T-cell (primary cell): ENCODE measurements at regions not wholly inside any gene's neighbourhood (a gene's known extent, or its start where the extent isn't known, plus 50 kb on each side); places are given as distances from the start of the nearest gene placed in this dataset.

Experiments
- ATAC-seq, 4 experiments: fragments of 200-7000 bp in 3 of 4; fragments of 150-1000 bp in 1 of 4; cut with Tn5 transposase; replicated peaks in 1 of 4; 1 replicate in 3 of 4; 2 replicates in 1 of 4; pipeline ENCODE4 v1.10.0; 2021; ENCODE audit warnings: moderate library complexity in 3 of 4, mild to moderate bottlenecking in 2 of 4, moderate number of reproducible peaks in 1 of 4
- CTCF ChIA-PET, 2 donors: fragments of 300-600 bp; sonication (Branson Sonifier 250); formaldehyde crosslinking; loops; one replicate each; lab custom pipeline; 2022; ENCODE audit warnings: antibody characterized with exemption in 2 of 2; lab: Charles Lee
- POLR2A ChIA-PET, 2 donors: fragments of 300-600 bp; sonication (Branson Sonifier 250); formaldehyde crosslinking; loops; one replicate each; lab custom pipeline; 2022; ENCODE audit warnings: antibody characterized with exemption in 2 of 2; lab: Charles Lee
- DNase-seq, 35 experiments: peaks; one replicate each; pipeline versions ENCODE4 v3.0.0 to v3.0.0-alpha.2; 2013 to 2023
- H3K27ac ChIP-seq: one replicate; pipeline ENCODE4 v1.5.1; 2013; ENCODE audit warnings: low read length
- H3K27me3 ChIP-seq, 2 experiments: replicated peaks in 1 of 2; 1 replicate in 1 of 2; 2 replicates in 1 of 2; pipeline versions ENCODE4 v1.6.1 to v1.7.0; 2013; ENCODE audit warnings: low read length in 1 of 2, mixed read lengths in 1 of 2; ENCODE audit not compliant: control insufficient read depth in 2 of 2, insufficient read depth in 2 of 2; ENCODE audit errors: extremely low read depth in 1 of 2
- H3K36me3 ChIP-seq, 2 donors: 1 replicate in 1 of 2; 2 replicates in 1 of 2; pipeline versions ENCODE4 v1.6.1 to v1.7.0; 2013; ENCODE audit warnings: low read length in 1 of 2; ENCODE audit not compliant: control insufficient read depth in 2 of 2, insufficient read depth in 1 of 2; ENCODE audit errors: extremely low read depth in 1 of 2
- H3K4me1 ChIP-seq, 2 experiments: 1 replicate in 1 of 2; 2 replicates in 1 of 2; pipeline versions ENCODE4 v1.6.1 to v1.7.0; 2013; ENCODE audit warnings: low read length in 2 of 2, mixed read lengths in 1 of 2; ENCODE audit not compliant: insufficient read depth in 2 of 2, control insufficient read depth in 1 of 2; ENCODE audit errors: extremely low read depth in 1 of 2
- H3K4me3 ChIP-seq, 2 donors: 1 replicate in 1 of 2; 2 replicates in 1 of 2; pipeline versions ENCODE4 v1.5.1 to v1.7.0; 2013; ENCODE audit warnings: mild to moderate bottlenecking in 2 of 2, low read length in 1 of 2, moderate library complexity in 1 of 2; ENCODE audit not compliant: control insufficient read depth in 1 of 2; ENCODE audit errors: extremely low read depth in 1 of 2
- H3K9me3 ChIP-seq: 2 replicates; pipeline ENCODE4 v1.7.0; 2013
- H3K27ac Mint-ChIP-seq, 2 donors: one replicate each; pipeline ENCODE4 v1.8.0; 2020 to 2021; ENCODE audit warnings: mild to moderate bottlenecking in 2 of 2, mixed read lengths in 2 of 2
- H3K27me3 Mint-ChIP-seq, 2 donors: one replicate each; pipeline ENCODE4 v1.8.0; 2021 to 2022; ENCODE audit warnings: mixed read lengths in 2 of 2
- H3K36me3 Mint-ChIP-seq: one replicate; pipeline ENCODE4 v1.8.0; 2021; ENCODE audit warnings: mixed read lengths
- H3K4me1 Mint-ChIP-seq, 3 donors: one replicate each; pipeline ENCODE4 v1.8.0; 2020 to 2022; ENCODE audit warnings: mixed read lengths in 3 of 3, mild to moderate bottlenecking in 1 of 3
- H3K4me3 Mint-ChIP-seq, 3 donors: one replicate each; pipeline ENCODE4 v1.8.0; 2020 to 2022; ENCODE audit warnings: mild to moderate bottlenecking in 3 of 3, mixed read lengths in 3 of 3, moderate library complexity in 3 of 3
- H3K9me3 Mint-ChIP-seq, 3 donors: one replicate each; pipeline ENCODE4 v1.8.0; 2020 to 2022; ENCODE audit warnings: mixed read lengths in 3 of 3
- WGBS: methylation state at CpG from one replicate; pipeline ENCODE4 v1.1.5; 2013; ENCODE audit warnings: missing lambda C conversion rate; ENCODE audit not compliant: insufficient coverage; 5-methylcytosine and 5-hydroxymethylcytosine counted together

GRCh38 chrX:10050481-10050880, 83.3 kb downstream of the CLDN34 start:
- ATAC-seq (no peak), DNase-seq (no peak)
- Mint-ChIP-seq H3K9me3 (no peaks in the 10 kb centered on the region), H3K4me1 (peaks cover 0 to 21% (median 6%) of the 10 kb centered on the region in 3 donors), H3K36me3 (no peaks in the 10 kb centered on the region), H3K4me3 (no peak overlapping the region), H3K27me3 (no peaks in the 10 kb centered on the region), H3K27ac (no peak overlapping the region)
- ChIA-PET CTCF (no interaction called here), POLR2A (no interaction called here)
- Histone ChIP-seq H3K27me3 (no peaks in the 10 kb centered on the region), H3K4me1 (peaks cover 0 to 2% of the 10 kb centered on the region in 2 experiments), H3K9me3 (no peaks in the 10 kb centered on the region), H3K36me3 (no peaks in the 10 kb centered on the region), H3K4me3 (no peak overlapping the region), H3K27ac (no peak overlapping the region)
- WGBS, result 100% methylated on average over 2 of the region's 5 CpGs

DNA sequence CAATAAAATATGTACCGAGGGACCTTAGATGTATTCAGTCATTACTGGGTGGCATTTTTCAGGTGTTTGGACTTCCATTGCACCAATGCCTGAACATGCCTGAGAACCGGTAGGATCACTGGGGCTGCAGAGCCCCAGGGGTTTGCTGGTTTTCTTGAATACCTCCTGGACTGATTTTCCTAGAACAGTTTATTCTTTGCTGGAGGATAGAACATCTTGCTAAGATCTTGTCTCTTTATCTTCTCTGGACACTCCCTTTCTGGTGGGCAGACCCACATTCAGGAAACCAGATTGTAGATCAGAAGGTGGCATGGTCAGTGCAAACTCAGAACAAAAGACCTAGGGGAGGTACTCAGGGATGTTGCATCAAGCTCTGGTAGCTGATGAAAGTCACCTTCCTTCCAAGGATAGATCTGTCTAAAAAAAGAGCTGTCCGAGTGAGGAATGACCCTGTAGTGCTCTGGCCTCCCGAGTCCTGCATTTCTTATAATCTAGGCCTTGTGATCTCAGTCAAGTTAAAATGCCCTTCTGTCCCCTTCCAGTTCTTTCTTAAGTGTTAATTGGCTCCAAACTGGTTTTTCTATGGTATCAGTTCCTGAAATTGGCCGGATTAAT, 84.8 kb downstream of the CLDN34 start:
- WGBS, result 100% methylated on average over 1 of the region's 5 CpGs
- H3K27me3 Mint-ChIP-seq, result no peaks in the 10 kb centered on the region
- no peak overlapping the region for H3K27ac ChIP-seq
- H3K36me3 Mint-ChIP-seq, result no peaks in the 10 kb centered on the region
- no peak for DNase-seq
- no peaks in the 10 kb centered on the region for H3K27me3 ChIP-seq
- POLR2A ChIA-PET, result no interaction called here
- ATAC-seq, result no peak
- no peak overlapping the region for H3K4me3 Mint-ChIP-seq
- H3K4me1 ChIP-seq, result peaks cover 0 to 2% of the 10 kb centered on the region in 2 experiments
- no peak overlapping the region for H3K27ac Mint-ChIP-seq
- CTCF ChIA-PET, result no interaction called here
- H3K9me3 ChIP-seq, result no peaks in the 10 kb centered on the region
- H3K4me3 ChIP-seq, result no peak overlapping the region
- H3K36me3 ChIP-seq, result no peaks in the 10 kb centered on the region
- peaks cover 0 to 21% (median 6%) of the 10 kb centered on the region in 3 donors for H3K4me1 Mint-ChIP-seq
- H3K9me3 Mint-ChIP-seq, result no peaks in the 10 kb centered on the region

DNA sequence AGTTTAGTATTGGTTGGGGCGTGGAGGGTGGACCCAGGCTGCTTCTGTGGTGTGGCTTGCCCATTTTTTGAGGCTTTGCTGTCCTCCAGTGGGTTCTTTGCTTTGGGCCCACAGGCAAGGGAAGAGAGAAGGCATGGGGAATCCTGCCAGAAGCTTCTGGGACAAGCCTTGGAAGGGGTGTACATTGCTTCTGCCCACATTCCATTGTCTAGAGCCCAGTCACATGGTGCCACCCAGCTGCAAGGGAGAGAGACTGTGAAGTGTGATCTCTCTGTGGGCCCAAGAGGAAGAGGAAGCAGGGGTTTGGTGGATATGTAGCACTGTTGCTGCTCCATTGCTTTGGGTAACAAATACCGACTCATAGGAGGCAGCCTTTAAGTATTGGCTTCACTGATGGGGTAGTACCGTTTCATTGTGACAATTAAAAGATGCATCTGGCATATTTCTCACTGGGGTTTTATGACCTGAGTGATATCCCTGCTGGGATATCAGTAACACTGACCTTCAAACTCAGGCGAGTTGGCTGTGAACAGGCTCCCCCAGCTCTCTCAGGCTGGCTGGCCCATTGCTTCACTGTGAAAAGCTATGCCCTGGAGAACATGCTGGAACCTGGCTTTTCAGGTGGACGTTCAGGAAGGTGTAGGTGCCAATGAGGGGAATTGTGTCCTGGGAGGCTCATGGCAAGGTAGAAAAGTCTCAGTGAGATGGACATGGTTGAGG, 85.9 kb downstream of the CLDN34 start:
- CTCF ChIA-PET, result no interaction called here
- H3K36me3 ChIP-seq, result no peaks in the 10 kb centered on the region
- H3K9me3 ChIP-seq, result no peaks in the 10 kb centered on the region
- no peak for DNase-seq
- no peaks in the 10 kb centered on the region for H3K27me3 Mint-ChIP-seq
- no peaks in the 10 kb centered on the region for H3K27me3 ChIP-seq
- no peak overlapping the region for H3K4me3 ChIP-seq
- H3K4me1 Mint-ChIP-seq, result peaks cover 0 to 25% (median 6%) of the 10 kb centered on the region in 3 donors
- H3K4me3 Mint-ChIP-seq, result no peak overlapping the region
- POLR2A ChIA-PET, result no interaction called here
- H3K36me3 Mint-ChIP-seq, result no peaks in the 10 kb centered on the region
- no peak for ATAC-seq
- H3K4me1 ChIP-seq, result peaks cover 0 to 2% of the 10 kb centered on the region in 2 experiments
- no peak overlapping the region for H3K27ac Mint-ChIP-seq
- H3K9me3 Mint-ChIP-seq, result no peaks in the 10 kb centered on the region
- WGBS, result 75% methylated on average over 1 of the region's 5 CpGs
- H3K27ac ChIP-seq, result no peak overlapping the region

DNA sequence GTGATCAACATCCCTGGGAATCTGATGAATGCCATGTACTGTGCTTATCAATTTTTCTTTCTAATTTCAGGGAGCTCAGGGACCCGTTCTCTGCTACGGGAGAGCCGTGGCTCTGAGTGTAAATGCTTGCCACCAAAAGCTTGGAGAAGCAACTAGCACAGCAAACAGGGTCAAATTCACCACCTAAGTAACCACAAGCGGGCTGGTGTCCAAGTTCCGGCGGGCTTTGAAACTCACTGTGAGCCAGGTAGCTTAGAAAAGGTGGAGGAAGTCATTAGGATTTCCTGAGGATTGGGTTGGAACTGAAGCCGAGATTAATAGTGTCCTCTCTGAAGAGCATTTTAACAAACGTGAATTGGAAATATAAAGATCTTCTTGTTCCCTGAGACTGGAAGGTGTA, 87.2 kb downstream of the CLDN34 start:
- DNase-seq, result no peak

GRCh38 chrX:10055430-10055829, 88.3 kb downstream of the CLDN34 start:
- Histone ChIP-seq H3K27me3 (no peaks in the 10 kb centered on the region), H3K36me3 (no peaks in the 10 kb centered on the region), H3K27ac (no peak overlapping the region), H3K4me3 (no peak overlapping the region), H3K4me1 (peaks cover 0 to 2% of the 10 kb centered on the region in 2 experiments), H3K9me3 (no peaks in the 10 kb centered on the region)
- CTCF ChIA-PET, result interaction anchor here in 1 of 2 donors (1.0 kb wide), 1 partner anchor 61 kb away, joined by 3 read pairs; no protein-coding TSS in a partner anchor
- POLR2A ChIA-PET, result no interaction called here
- no peak overlapping the region for H3K4me3 Mint-ChIP-seq
- H3K27me3 Mint-ChIP-seq, result no peaks in the 10 kb centered on the region
- H3K27ac Mint-ChIP-seq, result no peak overlapping the region
- H3K9me3 Mint-ChIP-seq, result no peaks in the 10 kb centered on the region
- H3K4me1 Mint-ChIP-seq, result peaks cover 0 to 34% (median 6%) of the 10 kb centered on the region in 3 donors
- DNase-seq (no peak), ATAC-seq (no peak)
- peaks cover 4% of the 10 kb centered on the region for H3K36me3 Mint-ChIP-seq
- no CpG with 5 or more reads among the region's 8 CpGs for WGBS

More for the DNA sequence above, 87.2 kb downstream of the CLDN34 start:
- CTCF ChIA-PET, result no interaction called here
- Mint-ChIP-seq H3K4me1 (peaks cover 0 to 32% (median 6%) of the 10 kb centered on the region in 3 donors), H3K27ac (no peak overlapping the region), H3K36me3 (no peaks in the 10 kb centered on the region), H3K9me3 (no peaks in the 10 kb centered on the region), H3K4me3 (no peak overlapping the region), H3K27me3 (no peaks in the 10 kb centered on the region)
- H3K4me3 ChIP-seq, result no peak overlapping the region
- WGBS, result 93% methylated on average over 3 of the region's 8 CpGs
- H3K27me3 ChIP-seq, result no peaks in the 10 kb centered on the region
- ATAC-seq, result no peak
- no peaks in the 10 kb centered on the region for H3K36me3 ChIP-seq
- POLR2A ChIA-PET, result no interaction called here
- no peak overlapping the region for H3K27ac ChIP-seq
- H3K4me1 ChIP-seq, result peaks cover 0 to 2% of the 10 kb centered on the region in 2 experiments
- no peaks in the 10 kb centered on the region for H3K9me3 ChIP-seq

DNA sequence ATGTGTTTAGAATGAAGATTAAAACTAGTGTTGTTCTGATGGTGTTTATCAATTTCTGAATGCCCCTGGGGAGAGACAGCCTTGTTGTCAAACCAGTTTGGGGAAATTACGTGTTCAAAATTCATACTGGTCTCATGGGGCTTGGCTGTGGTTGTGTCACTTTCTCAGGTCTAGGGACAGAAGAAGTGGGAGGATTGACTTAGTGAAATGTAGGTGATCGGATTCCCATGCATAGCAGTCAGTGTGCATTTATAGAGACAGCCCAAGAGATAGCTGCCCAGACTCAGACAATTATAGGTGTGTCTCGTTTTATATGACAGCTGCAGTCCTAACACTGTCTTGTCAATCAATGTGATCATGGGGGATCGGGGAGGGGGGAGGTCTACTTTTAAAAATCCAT, 94.4 kb upstream of the CLCN4 start:
- H3K27ac Mint-ChIP-seq, result no peak overlapping the region
- H3K4me3 Mint-ChIP-seq, result no peak overlapping the region
- H3K4me3 ChIP-seq, result no peak overlapping the region
- CTCF ChIA-PET, result no interaction called here
- POLR2A ChIA-PET, result no interaction called here
- peaks cover 26% of the 10 kb centered on the region for H3K36me3 Mint-ChIP-seq
- H3K9me3 Mint-ChIP-seq, result no peaks in the 10 kb centered on the region
- H3K27me3 ChIP-seq, result no peaks in the 10 kb centered on the region
- DNase-seq (no peak), ATAC-seq (no peak)
- no peaks in the 10 kb centered on the region for H3K4me1 ChIP-seq
- no peaks in the 10 kb centered on the region for H3K9me3 ChIP-seq
- WGBS, result no CpG with 5 or more reads among the region's 4 CpGs
- H3K27me3 Mint-ChIP-seq, result peaks cover 0 to 10% of the 10 kb centered on the region in 2 donors
- H3K27ac ChIP-seq, result no peak overlapping the region
- H3K4me1 Mint-ChIP-seq, result peaks cover 0 to 17% (median 12%) of the 10 kb centered on the region in 3 donors
- peaks cover 0 to under 1% of the 10 kb centered on the region in 2 donors for H3K36me3 ChIP-seq
